ENCODE measurements at regions not wholly inside any gene's neighbourhood (a gene's known extent, or its start where the extent isn't known, plus 50 kb on each side); places are given as distances from the start of the nearest gene placed in this dataset.

GRCh38 chr3:11948866-11949265 is 55.3 kb upstream of the SYN2 start:
- TF ChIP-seq ZFX (IDR thresholded peaks at IDR 0.05) = no peak
- TF ChIP-seq, protein P1, sequence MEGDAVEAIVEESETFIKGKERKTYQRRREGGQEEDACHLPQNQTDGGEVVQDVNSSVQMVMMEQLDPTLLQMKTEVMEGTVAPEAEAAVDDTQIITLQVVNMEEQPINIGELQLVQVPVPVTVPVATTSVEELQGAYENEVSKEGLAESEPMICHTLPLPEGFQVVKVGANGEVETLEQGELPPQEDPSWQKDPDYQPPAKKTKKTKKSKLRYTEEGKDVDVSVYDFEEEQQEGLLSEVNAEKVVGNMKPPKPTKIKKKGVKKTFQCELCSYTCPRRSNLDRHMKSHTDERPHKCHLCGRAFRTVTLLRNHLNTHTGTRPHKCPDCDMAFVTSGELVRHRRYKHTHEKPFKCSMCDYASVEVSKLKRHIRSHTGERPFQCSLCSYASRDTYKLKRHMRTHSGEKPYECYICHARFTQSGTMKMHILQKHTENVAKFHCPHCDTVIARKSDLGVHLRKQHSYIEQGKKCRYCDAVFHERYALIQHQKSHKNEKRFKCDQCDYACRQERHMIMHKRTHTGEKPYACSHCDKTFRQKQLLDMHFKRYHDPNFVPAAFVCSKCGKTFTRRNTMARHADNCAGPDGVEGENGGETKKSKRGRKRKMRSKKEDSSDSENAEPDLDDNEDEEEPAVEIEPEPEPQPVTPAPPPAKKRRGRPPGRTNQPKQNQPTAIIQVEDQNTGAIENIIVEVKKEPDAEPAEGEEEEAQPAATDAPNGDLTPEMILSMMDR (conservative IDR thresholded peaks at IDR 0.05) = no peak
- no peak overlapping the region for H3K27ac ChIP-seq

DNA sequence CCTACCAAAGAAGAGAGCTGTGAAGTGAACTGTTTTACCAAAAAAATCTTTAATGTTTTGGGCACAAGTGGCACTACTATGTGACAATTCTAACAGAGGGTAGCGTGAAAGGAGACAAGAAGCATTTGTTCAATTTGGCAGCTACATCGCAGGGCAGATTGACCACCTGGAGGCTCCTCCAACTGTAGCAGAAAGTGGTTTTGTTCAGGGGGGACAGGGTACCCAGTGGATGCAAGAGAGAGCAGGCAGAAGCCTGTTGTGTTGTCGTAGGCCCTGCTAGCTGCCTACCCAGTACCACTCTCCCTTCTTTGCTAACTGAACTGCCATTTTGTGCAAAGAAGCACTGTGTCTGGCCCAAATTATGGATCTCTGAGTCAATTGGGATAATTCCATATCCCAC is 54.8 kb upstream of the SYN2 start:
- no peak for TF ChIP-seq ZFX (IDR thresholded peaks at IDR 0.05)
- TF ChIP-seq, protein P1 (conservative IDR thresholded peaks at IDR 0.05) = no peak
- no peak overlapping the region for H3K27ac ChIP-seq

DNA sequence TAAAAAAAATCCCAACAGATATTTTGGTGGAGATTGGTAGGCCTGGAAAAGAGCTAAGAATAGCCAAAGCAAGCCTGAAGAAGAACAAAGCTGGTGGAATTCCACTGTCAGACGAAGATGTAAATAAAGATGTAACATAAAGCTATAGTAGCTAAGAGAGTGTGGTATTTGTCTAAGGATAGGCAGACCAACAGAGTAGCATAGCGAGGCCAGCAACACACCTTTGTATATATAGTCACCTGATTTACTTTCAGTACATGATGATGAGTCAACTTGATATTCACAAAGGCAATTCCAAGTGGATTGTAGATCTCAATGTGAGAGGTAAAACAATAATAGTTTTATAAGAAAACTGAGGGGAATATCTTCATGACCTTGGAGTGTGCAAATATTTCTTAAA is 53.6 kb upstream of the SYN2 start:
- TF ChIP-seq, protein P1 (conservative IDR thresholded peaks at IDR 0.05) = no peak
- no peak for TF ChIP-seq ZFX (IDR thresholded peaks at IDR 0.05)
- no peak overlapping the region for H3K27ac ChIP-seq

- TF ChIP-seq, protein P1 (conservative IDR thresholded peaks at IDR 0.05) = no peak
- no peak for TF ChIP-seq ZFX (IDR thresholded peaks at IDR 0.05)
- no peak overlapping the region for H3K27ac ChIP-seq
These were observed 50.8 kb upstream of the SYN2 start for GRCh38 chr3:11953350-11953749.

GRCh38 chr3:11953778-11954177 is 50.4 kb upstream of the SYN2 start:
- no peak overlapping the region for H3K27ac ChIP-seq
- TF ChIP-seq ZFX (IDR thresholded peaks at IDR 0.05) = no peak
- TF ChIP-seq, protein P1 (conservative IDR thresholded peaks at IDR 0.05) = no peak

- no peak overlapping the region for H3K27ac ChIP-seq
- TF ChIP-seq ZFX (IDR thresholded peaks at IDR 0.05) = no peak
- TF ChIP-seq, protein P1 (conservative IDR thresholded peaks at IDR 0.05) = no peak
These were observed 49.8 kb upstream of the SYN2 start for GRCh38 chr3:11954312-11954934.
